ENCODE measurements at regions not wholly inside any gene's neighbourhood (a gene's known extent, or its start where the extent isn't known, plus 50 kb on each side); places are given as distances from the start of the nearest gene placed in this dataset.

- TF ChIP-seq CTCF (conservative IDR thresholded peaks at IDR 0.05) (no peak), ZFX (IDR thresholded peaks at IDR 0.05) (no peak)
Observed at GRCh38 chr14:89600950-89601826, 184.2 kb upstream of the FOXN3 start.
